SK-N-SH (cell line): ENCODE measurements at regions not wholly inside any gene's neighbourhood (a gene's known extent, or its start where the extent isn't known, plus 50 kb on each side); places are given as distances from the start of the nearest gene placed in this dataset.

Experiments used
- CTCF ChIA-PET: fragments of 300-600, 350-600 bp; formaldehyde crosslinking; extraction: SDS; loops from one replicate; lab custom pipeline; 2021; lab: Yijun Ruan, JAX
- POLR2A ChIA-PET: fragments of 350-600 bp; sonication (Branson Sonifier 250); formaldehyde crosslinking; extraction: SDS; loops from one replicate; lab custom pipeline; 2020; ENCODE audit warnings: antibody characterized with exemption, inconsistent platforms; lab: Yijun Ruan, JAX
- DNase-seq: peaks from one replicate; pipeline ENCODE4 v3.0.0; 2012
- H2AFZ ChIP-seq: fragments of 200-600 bp; sonication (generic); 2 replicates; pipeline ENCODE4 v1.8.1; 2016; ENCODE audit warnings: antibody characterized with exemption, mild to moderate bottlenecking, low read depth
- H3F3A ChIP-seq: fragments of 200-600 bp; sonication (generic); replicated peaks from 2 replicates; pipeline ENCODE3; 2016; ENCODE audit warnings: antibody characterized with exemption, mild to moderate bottlenecking; ENCODE audit not compliant: insufficient read depth
- H3K27ac ChIP-seq, 2 experiments: fragments of 200-500 bp in 1 of 2; fragments of 200-600 bp in 1 of 2; sonication (Bioruptor generic) in 1 of 2; sonication (generic), shearing (Covaris generic) in 1 of 2; 2 replicates each; pipeline versions ENCODE4 v1.5.1 to v1.6.1; 2014 to 2016; ENCODE audit warnings: low read depth in 2 of 2, inconsistent platforms in 1 of 2, low read length in 1 of 2, mild to moderate bottlenecking in 1 of 2, mixed read lengths in 1 of 2
- H3K27me3 ChIP-seq: fragments of 200-600 bp; sonication (generic), shearing (Covaris generic); 2 replicates; pipeline ENCODE4 v1.6.1; 2016; ENCODE audit warnings: mixed run types; ENCODE audit not compliant: insufficient read depth
- H3K36me3 ChIP-seq, 2 experiments: fragments of 200-500 bp in 1 of 2; fragments of 200-600 bp in 1 of 2; sonication (Bioruptor generic) in 1 of 2; sonication (generic) in 1 of 2; replicated peaks in 1 of 2; 2 replicates each; pipeline versions ENCODE3 to v1.5.1; 2014 to 2016; ENCODE audit warnings: low read length in 1 of 2, mild to moderate bottlenecking in 1 of 2; ENCODE audit not compliant: insufficient read depth in 2 of 2, control insufficient read depth in 1 of 2
- H3K4me1 ChIP-seq, 2 experiments: fragments of 200-500 bp in 1 of 2; fragments of 200-600 bp in 1 of 2; sonication (Bioruptor generic) in 1 of 2; sonication (generic), shearing (Covaris generic) in 1 of 2; 2 replicates each; pipeline versions ENCODE4 v1.5.1 to v1.6.1; 2014 to 2016; ENCODE audit warnings: low read depth in 1 of 2, low read length in 1 of 2, mixed run types in 1 of 2; ENCODE audit not compliant: insufficient read depth in 2 of 2, control insufficient read depth in 1 of 2
- H3K4me2 ChIP-seq: fragments of 200-600 bp; sonication (generic), shearing (Covaris generic); 2 replicates; pipeline ENCODE4 v1.6.1; 2017; ENCODE audit warnings: mixed run types
- H3K4me3 ChIP-seq, 2 experiments: fragments of 200-500 bp in 1 of 2; fragments of 200-600 bp in 1 of 2; sonication (Bioruptor generic) in 1 of 2; sonication (generic), shearing (Covaris generic) in 1 of 2; 2 replicates each; pipeline versions ENCODE4 v1.5.1 to v1.8.1; 2014 to 2016; ENCODE audit warnings: low read depth in 2 of 2, inconsistent platforms in 1 of 2, low read length in 1 of 2, mild to moderate bottlenecking in 1 of 2, mixed read lengths in 1 of 2, moderate library complexity in 1 of 2
- H3K79me2 ChIP-seq: fragments of 200-600 bp; sonication (generic); 2 replicates; pipeline ENCODE4 v1.8.1; 2017; ENCODE audit warnings: mild to moderate bottlenecking; ENCODE audit not compliant: insufficient read depth
- H3K9ac ChIP-seq: fragments of 200-600 bp; sonication (generic); 2 replicates; pipeline ENCODE4 v1.6.1; 2017; ENCODE audit warnings: mixed run types
- H3K9me2 ChIP-seq: fragments of 200-600 bp; sonication (generic); 2 replicates; pipeline ENCODE4 v1.6.1; 2017; ENCODE audit warnings: mixed run types
- H3K9me3 ChIP-seq: fragments of 200-600 bp; sonication (generic); 2 replicates; pipeline ENCODE4 v1.6.1; 2017; ENCODE audit warnings: mixed run types, mild to moderate bottlenecking, moderate library complexity
- H4K20me1 ChIP-seq: fragments of 200-600 bp; sonication (generic); 2 replicates; pipeline ENCODE4 v1.6.1; 2017; ENCODE audit warnings: mild to moderate bottlenecking, mixed run types; ENCODE audit not compliant: insufficient read depth
- ELF1 ChIP-seq: IDR thresholded peaks from 2 replicates; pipeline ENCODE4 v1.4.0; 2012
- EP300 ChIP-seq, 2 experiments: IDR thresholded peaks; 2 replicates each; pipeline versions ENCODE4 v1.4.0 to v1.6.1; 2012; ENCODE audit warnings: borderline replicate concordance in 1 of 2, low read depth in 1 of 2, low read length in 1 of 2
- FOSL2 ChIP-seq: IDR thresholded peaks from 2 replicates; pipeline ENCODE4 v1.4.0; 2012; ENCODE audit warnings: low read depth, mild to moderate bottlenecking, moderate library complexity, borderline replicate concordance
- GATA2 ChIP-seq: sonication (generic); formaldehyde crosslinking; IDR thresholded peaks from 2 replicates; pipeline ENCODE4 v1.5.0; 2020; ENCODE audit warnings: mild to moderate bottlenecking, missing genetic modification reagents
- JUND ChIP-seq: IDR thresholded peaks from 2 replicates; pipeline ENCODE4 v1.4.0; 2012
- MXI1 ChIP-seq: IDR thresholded peaks from 2 replicates; pipeline ENCODE4 v1.6.1; 2012; ENCODE audit warnings: mild to moderate bottlenecking, low read depth, low read length, improper control_type of control experiment
- POLR2AphosphoS5 ChIP-seq: IDR thresholded peaks from 2 replicates; pipeline ENCODE4 v1.6.1; 2012; ENCODE audit warnings: low read depth, low read length
- RCOR1 ChIP-seq: fragments of 150-350 bp; IDR thresholded peaks from 2 replicates; pipeline ENCODE4 v1.6.1; 2017; ENCODE audit warnings: antibody characterized with exemption, low read length
- RFX5 ChIP-seq: IDR thresholded peaks from 2 replicates; pipeline ENCODE4 v1.6.1; 2012; ENCODE audit warnings: mild to moderate bottlenecking, improper control_type of control experiment, low read length
- TEAD4 ChIP-seq: IDR thresholded peaks from 2 replicates; pipeline ENCODE4 v1.4.0; 2012; ENCODE audit warnings: mild to moderate bottlenecking, borderline replicate concordance; ENCODE audit not compliant: insufficient read depth
- WGBS: methylation state at CpG from one replicate; pipeline ENCODE4 v1.1.6; 2017; ENCODE audit warnings: low lambda C conversion rate; 5-methylcytosine and 5-hydroxymethylcytosine counted together
- TF ChIP-seq, protein P1 (sequence below): fragments of 150-350 bp; IDR thresholded peaks from 2 replicates; pipeline ENCODE4 v1.6.1; 2017; ENCODE audit warnings: antibody characterized with exemption, low read length, low read depth, borderline replicate concordance
- TF ChIP-seq, protein P2 (sequence below): IDR thresholded peaks from 2 replicates; pipeline ENCODE4 v1.4.0; 2012; ENCODE audit warnings: low read depth
- TF ChIP-seq, protein P3 (sequence below): IDR thresholded peaks from 2 replicates; pipeline ENCODE4 v1.4.0; 2012; ENCODE audit warnings: low read depth, borderline replicate concordance
- TF ChIP-seq, protein P4 (sequence below): fragments of 150-350 bp; IDR thresholded peaks from 2 replicates; pipeline ENCODE4 v1.6.1; 2016; ENCODE audit warnings: mild to moderate bottlenecking, low read depth, low read length
- TF ChIP-seq, protein P5 (sequence below): IDR thresholded peaks from 2 replicates; pipeline ENCODE4 v1.4.0; 2012; ENCODE audit warnings: low read depth, borderline replicate concordance
- TF ChIP-seq, protein P6 (sequence below): IDR thresholded peaks from 2 replicates; pipeline ENCODE4 v1.6.1; 2012; ENCODE audit warnings: mild to moderate bottlenecking, low read depth, low read length, moderate library complexity

DNA sequence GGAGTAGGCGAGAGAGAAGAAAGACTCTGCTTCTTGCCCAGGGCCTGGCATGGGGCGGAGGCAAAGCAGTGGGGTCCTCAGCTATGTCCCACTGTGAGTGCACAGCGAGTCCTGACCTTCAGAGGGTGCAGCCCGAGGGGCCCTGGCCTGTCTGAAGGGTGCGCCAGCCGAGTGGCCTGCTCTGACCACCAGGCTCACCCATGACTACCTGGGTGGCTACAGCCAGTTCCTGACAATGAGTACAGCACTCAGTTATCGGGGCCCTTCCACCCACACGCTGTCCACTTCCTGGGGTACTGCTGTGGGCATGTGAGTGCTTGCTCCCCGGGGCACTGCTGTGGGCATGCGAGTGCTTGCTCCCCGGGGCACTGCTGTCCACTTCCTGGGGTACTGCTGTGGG, 74.1 kb upstream of the B3GAT1 start:
- Histone ChIP-seq H3K9ac (no peak overlapping the region), H3F3A (no peaks in the 10 kb centered on the region), H3K4me2 (no peak overlapping the region), H2AFZ (no peak overlapping the region), H3K36me3 (no peaks in the 10 kb centered on the region), H3K27ac (no peak overlapping the region), H3K9me3 (no peaks in the 10 kb centered on the region), H3K4me1 (no peaks in the 10 kb centered on the region), H3K4me3 (no peak overlapping the region), H4K20me1 (no peaks in the 10 kb centered on the region), H3K9me2 (no peaks in the 10 kb centered on the region), H3K27me3 (no peaks in the 10 kb centered on the region), H3K79me2 (no peaks in the 10 kb centered on the region)
- ChIA-PET POLR2A (no interaction called here), CTCF (no interaction called here)
- DNase-seq = no peak
- TF ChIP-seq FOSL2 = no peak
- TF ChIP-seq, protein P1, sequence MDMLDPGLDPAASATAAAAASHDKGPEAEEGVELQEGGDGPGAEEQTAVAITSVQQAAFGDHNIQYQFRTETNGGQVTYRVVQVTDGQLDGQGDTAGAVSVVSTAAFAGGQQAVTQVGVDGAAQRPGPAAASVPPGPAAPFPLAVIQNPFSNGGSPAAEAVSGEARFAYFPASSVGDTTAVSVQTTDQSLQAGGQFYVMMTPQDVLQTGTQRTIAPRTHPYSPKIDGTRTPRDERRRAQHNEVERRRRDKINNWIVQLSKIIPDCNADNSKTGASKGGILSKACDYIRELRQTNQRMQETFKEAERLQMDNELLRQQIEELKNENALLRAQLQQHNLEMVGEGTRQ = no peak
- TF ChIP-seq ELF1 = no peak
- no peak for TF ChIP-seq POLR2AphosphoS5
- TF ChIP-seq GATA2 (CRISPR knock-in tag) = no peak
- no peak for TF ChIP-seq RFX5
- TF ChIP-seq, protein P2, sequence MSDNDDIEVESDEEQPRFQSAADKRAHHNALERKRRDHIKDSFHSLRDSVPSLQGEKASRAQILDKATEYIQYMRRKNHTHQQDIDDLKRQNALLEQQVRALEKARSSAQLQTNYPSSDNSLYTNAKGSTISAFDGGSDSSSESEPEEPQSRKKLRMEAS = no peak
- no peak for TF ChIP-seq TEAD4
- TF ChIP-seq, protein P3, sequence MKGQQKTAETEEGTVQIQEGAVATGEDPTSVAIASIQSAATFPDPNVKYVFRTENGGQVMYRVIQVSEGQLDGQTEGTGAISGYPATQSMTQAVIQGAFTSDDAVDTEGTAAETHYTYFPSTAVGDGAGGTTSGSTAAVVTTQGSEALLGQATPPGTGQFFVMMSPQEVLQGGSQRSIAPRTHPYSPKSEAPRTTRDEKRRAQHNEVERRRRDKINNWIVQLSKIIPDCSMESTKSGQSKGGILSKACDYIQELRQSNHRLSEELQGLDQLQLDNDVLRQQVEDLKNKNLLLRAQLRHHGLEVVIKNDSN = no peak
- TF ChIP-seq MXI1 = no peak
- TF ChIP-seq, protein P4, sequence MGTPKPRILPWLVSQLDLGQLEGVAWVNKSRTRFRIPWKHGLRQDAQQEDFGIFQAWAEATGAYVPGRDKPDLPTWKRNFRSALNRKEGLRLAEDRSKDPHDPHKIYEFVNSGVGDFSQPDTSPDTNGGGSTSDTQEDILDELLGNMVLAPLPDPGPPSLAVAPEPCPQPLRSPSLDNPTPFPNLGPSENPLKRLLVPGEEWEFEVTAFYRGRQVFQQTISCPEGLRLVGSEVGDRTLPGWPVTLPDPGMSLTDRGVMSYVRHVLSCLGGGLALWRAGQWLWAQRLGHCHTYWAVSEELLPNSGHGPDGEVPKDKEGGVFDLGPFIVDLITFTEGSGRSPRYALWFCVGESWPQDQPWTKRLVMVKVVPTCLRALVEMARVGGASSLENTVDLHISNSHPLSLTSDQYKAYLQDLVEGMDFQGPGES = no peak
- TF ChIP-seq, protein P5, sequence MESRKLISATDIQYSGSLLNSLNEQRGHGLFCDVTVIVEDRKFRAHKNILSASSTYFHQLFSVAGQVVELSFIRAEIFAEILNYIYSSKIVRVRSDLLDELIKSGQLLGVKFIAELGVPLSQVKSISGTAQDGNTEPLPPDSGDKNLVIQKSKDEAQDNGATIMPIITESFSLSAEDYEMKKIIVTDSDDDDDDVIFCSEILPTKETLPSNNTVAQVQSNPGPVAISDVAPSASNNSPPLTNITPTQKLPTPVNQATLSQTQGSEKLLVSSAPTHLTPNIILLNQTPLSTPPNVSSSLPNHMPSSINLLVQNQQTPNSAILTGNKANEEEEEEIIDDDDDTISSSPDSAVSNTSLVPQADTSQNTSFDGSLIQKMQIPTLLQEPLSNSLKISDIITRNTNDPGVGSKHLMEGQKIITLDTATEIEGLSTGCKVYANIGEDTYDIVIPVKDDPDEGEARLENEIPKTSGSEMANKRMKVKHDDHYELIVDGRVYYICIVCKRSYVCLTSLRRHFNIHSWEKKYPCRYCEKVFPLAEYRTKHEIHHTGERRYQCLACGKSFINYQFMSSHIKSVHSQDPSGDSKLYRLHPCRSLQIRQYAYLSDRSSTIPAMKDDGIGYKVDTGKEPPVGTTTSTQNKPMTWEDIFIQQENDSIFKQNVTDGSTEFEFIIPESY = no peak
- TF ChIP-seq EP300 (IDR thresholded peaks at IDR 0.05; ENCODE audit: borderline replicate concordance in 1 of 2, low read depth in 1 of 2, low read length in 1 of 2) = no peak
- TF ChIP-seq RCOR1 = no peak
- no peak for TF ChIP-seq JUND
- TF ChIP-seq, protein P6, sequence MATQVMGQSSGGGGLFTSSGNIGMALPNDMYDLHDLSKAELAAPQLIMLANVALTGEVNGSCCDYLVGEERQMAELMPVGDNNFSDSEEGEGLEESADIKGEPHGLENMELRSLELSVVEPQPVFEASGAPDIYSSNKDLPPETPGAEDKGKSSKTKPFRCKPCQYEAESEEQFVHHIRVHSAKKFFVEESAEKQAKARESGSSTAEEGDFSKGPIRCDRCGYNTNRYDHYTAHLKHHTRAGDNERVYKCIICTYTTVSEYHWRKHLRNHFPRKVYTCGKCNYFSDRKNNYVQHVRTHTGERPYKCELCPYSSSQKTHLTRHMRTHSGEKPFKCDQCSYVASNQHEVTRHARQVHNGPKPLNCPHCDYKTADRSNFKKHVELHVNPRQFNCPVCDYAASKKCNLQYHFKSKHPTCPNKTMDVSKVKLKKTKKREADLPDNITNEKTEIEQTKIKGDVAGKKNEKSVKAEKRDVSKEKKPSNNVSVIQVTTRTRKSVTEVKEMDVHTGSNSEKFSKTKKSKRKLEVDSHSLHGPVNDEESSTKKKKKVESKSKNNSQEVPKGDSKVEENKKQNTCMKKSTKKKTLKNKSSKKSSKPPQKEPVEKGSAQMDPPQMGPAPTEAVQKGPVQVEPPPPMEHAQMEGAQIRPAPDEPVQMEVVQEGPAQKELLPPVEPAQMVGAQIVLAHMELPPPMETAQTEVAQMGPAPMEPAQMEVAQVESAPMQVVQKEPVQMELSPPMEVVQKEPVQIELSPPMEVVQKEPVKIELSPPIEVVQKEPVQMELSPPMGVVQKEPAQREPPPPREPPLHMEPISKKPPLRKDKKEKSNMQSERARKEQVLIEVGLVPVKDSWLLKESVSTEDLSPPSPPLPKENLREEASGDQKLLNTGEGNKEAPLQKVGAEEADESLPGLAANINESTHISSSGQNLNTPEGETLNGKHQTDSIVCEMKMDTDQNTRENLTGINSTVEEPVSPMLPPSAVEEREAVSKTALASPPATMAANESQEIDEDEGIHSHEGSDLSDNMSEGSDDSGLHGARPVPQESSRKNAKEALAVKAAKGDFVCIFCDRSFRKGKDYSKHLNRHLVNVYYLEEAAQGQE = no peak
- WGBS = 15% methylated on average over 4 of the region's 11 CpGs
